Motor neuron (in vitro differentiated cells): ENCODE measurements at regions not wholly inside any gene's neighbourhood (a gene's known extent, or its start where the extent isn't known, plus 50 kb on each side); places are given as distances from the start of the nearest gene placed in this dataset.
A peak's percentile ranks its signal among the peaks of the same experiment; 100 is the strongest.

Source experiments
- ATAC-seq, 8 experiments: fragments of 200-7000 bp; cut with Tn5 transposase; replicated peaks in 6 of 8; 2 replicates each; pipeline ENCODE4 v1.8.0; 2021; ENCODE audit warnings: mild to moderate bottlenecking in 8 of 8, moderate library complexity in 8 of 8
- H3K27ac ChIP-seq, 2 donors: fragments of 250-450 bp; sonication (Bioruptor Pico); 2 replicates each; pipeline ENCODE4 v1.9.0; 2021; ENCODE audit warnings: antibody characterized with exemption in 2 of 2, mild to moderate bottlenecking in 2 of 2, moderate library complexity in 1 of 2
- H3K4me1 ChIP-seq, 2 donors: fragments of 250-450 bp; sonication (Bioruptor Pico); replicated peaks in 1 of 2; 2 replicates each; pipeline ENCODE4 v1.6.1; 2021; ENCODE audit warnings: antibody characterized with exemption in 2 of 2, mild to moderate bottlenecking in 2 of 2, moderate library complexity in 1 of 2
- H3K4me3 ChIP-seq, 5 donors: fragments of 250-450 bp; sonication (Bioruptor Pico); 2 replicates each; pipeline ENCODE4 v1.9.0; 2021; ENCODE audit warnings: antibody characterized with exemption in 5 of 5, mild to moderate bottlenecking in 5 of 5, moderate library complexity in 4 of 5
- WGBS, 10 experiments: fragments of 450-650 bp; shearing (Covaris generic); methylation state at CpG; one replicate each; pipeline ENCODE4 v1.0.0; 2022; 5-methylcytosine and 5-hydroxymethylcytosine counted together
- in situ Hi-C, 9 experiments: fragments of 400-800 bp; cut with MboI; loops; one replicate each; pipeline ENCODE4 v1.15.0; 2021; ENCODE audit warnings: low sequenced_read_pairs in 9 of 9, low pct_unique_long_range_greater_than_20kb in 2 of 9; ENCODE audit not compliant: unreplicated experiment in 9 of 9

DNA sequence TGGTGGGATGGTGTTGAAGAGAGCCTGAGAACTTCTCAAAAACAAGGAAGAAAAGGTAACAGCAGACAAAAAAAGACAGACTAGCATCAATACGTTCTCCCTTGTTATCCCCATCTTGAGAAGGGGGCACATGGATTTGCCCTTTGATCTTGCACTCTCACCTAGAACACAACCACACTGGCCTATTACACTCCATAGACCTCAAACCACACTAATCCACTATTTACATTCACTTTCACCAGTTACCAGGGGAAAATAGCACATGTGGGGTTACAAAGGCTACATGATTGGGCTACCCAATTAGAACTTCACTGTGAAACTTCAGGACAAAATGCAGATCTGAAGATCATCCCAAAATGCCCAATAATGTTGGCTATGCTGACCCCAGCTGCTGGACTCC lies 72.6 kb upstream of the SELENOP start:
- H3K4me3 ChIP-seq, result no peak overlapping the region
- H3K27ac ChIP-seq, result no peak overlapping the region
- in situ Hi-C loops, result loop anchor here in 2 of 9 experiments (25.0 kb wide), 3 partner anchors 97 to 472 kb away; partner anchors contain the start of gene GHR (in 1 of the 2)
- WGBS, 10 experiments, result 0 to 100% (median 83%) methylated on average over 1 of the region's 1 CpG; no CpG with 5 or more reads in 4 of the 10 experiments
- no peaks in the 10 kb centered on the region for H3K4me1 ChIP-seq
- no peak for ATAC-seq

- H3K4me1 ChIP-seq, result peaks cover 0 to 5% of the 10 kb centered on the region in 2 donors
- H3K4me3 ChIP-seq, result no peak overlapping the region
- no peak overlapping the region for H3K27ac ChIP-seq
- 6 to 100% (median 62%) methylated on average over 1 to 5 of the region's 5 CpGs for whole genome bisulfite sequencing, 10 experiments
- in situ Hi-C loops, result loop anchor here in 2 of 9 experiments (25.0 kb wide), 3 partner anchors 94 to 469 kb away; partner anchors contain the start of gene GHR (in 1 of the 2)
- ATAC-seq, result no peak
Measured at GRCh38 chr5:42881416-42882117, 69.9 kb upstream of the SELENOP start.

DNA sequence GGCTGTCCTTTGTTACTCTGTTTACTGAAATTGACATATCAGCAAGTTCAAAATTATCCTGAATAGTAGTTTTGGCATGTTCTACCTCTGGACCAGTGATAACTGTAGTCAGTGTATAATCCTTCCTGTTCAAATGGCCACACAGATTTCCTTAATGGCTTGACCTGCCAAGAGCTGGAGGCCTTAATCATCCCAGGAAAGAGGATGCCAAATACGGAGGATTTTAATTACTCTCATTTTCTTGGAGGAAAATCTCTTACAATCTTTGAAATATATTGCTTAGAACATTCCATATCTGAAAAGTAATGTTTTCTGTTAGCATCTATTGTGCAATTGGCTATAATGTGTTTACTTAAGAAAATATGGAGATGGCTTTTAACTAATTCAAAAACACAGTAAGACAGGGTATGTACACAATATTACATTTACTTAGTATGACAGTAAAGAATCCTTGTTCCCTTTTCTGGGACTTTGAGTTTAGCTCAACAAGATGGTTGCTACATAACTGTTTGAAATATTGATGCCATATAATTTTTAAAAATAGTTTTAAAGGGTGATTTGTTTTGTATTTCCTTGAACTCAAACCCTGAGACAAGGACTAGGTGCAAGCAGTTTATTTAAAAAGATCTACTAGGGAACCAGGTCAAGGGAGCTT lies 68.9 kb upstream of the SELENOP start:
- Histone ChIP-seq H3K4me1 (peaks cover 0 to 7% of the 10 kb centered on the region in 2 donors), H3K27ac (no peak overlapping the region), H3K4me3 (no peak overlapping the region)
- ATAC-seq, result no peak
- in situ Hi-C loops, result loop anchor here in 2 of 9 experiments (25.0 kb wide), 3 partner anchors 93 to 468 kb away; partner anchors contain the start of gene GHR (in 1 of the 2)
- 0 to 88% (median 48%) methylated on average over 1 of the region's 1 CpG; no CpG with 5 or more reads in 4 of the 10 experiments for WGBS, 10 experiments

- in situ Hi-C loops, result loop anchor here in 2 of 9 experiments (25.0 kb wide), 3 partner anchors 92 to 467 kb away; partner anchors contain the start of gene GHR (in 1 of the 2)
- Histone ChIP-seq H3K4me3 (no peak overlapping the region), H3K27ac (no peak overlapping the region), H3K4me1 (peaks cover 0 to 7% of the 10 kb centered on the region in 2 donors)
- ATAC-seq, result peak in 3 of 8 experiments; percentile 46 to 69 (median 47)
- WGBS, 10 experiments, result 0 to 77% (median 54%) methylated on average over 1 to 2 of the region's 2 CpGs; no CpG with 5 or more reads in 5 of the 10 experiments
Measured at GRCh38 chr5:42879291-42879690, 67.6 kb upstream of the SELENOP start.

DNA sequence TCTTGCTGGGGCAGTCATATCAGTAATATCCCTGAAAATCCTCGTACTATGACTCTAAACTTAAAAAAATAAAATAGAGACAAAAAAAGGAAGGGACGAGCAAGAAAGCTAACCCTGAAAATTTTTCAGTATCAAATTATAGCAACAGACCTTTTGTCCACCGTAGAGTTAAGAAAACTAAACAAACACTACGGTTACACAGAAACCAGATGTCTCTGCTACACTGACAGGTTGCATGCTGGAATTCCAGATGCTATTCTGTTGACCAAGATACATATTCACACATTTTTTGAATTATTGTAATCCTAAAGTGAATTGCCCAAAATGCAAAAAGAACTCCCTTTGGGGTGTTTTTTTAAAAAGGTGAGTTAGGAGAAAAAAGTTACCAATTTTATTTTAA lies 66.9 kb upstream of the SELENOP start:
- in situ Hi-C loops, result loop anchor here in 2 of 9 experiments (25.0 kb wide), 3 partner anchors 91 to 466 kb away; partner anchors contain the start of gene GHR (in 1 of the 2)
- H3K4me1 ChIP-seq, result peaks cover 0 to 7% of the 10 kb centered on the region in 2 donors
- H3K4me3 ChIP-seq, result no peak overlapping the region
- ATAC-seq, result peak in 1 of 8 experiments; percentile 50
- H3K27ac ChIP-seq, result no peak overlapping the region
- WGBS, 10 experiments, result 22 to 86% (median 74%) methylated on average over 1 to 4 of the region's 4 CpGs; no CpG with 5 or more reads in 1 of the 10 experiments

GRCh38 chr5:42878041-42878440 lies 66.3 kb upstream of the SELENOP start:
- no peak for ATAC-seq
- Histone ChIP-seq H3K27ac (no peak overlapping the region), H3K4me3 (no peak overlapping the region), H3K4me1 (peaks cover 0 to 7% of the 10 kb centered on the region in 2 donors)
- in situ Hi-C loops, result loop anchor here in 2 of 9 experiments (25.0 kb wide), 3 partner anchors 91 to 466 kb away; partner anchors contain the start of gene GHR (in 1 of the 2)

DNA sequence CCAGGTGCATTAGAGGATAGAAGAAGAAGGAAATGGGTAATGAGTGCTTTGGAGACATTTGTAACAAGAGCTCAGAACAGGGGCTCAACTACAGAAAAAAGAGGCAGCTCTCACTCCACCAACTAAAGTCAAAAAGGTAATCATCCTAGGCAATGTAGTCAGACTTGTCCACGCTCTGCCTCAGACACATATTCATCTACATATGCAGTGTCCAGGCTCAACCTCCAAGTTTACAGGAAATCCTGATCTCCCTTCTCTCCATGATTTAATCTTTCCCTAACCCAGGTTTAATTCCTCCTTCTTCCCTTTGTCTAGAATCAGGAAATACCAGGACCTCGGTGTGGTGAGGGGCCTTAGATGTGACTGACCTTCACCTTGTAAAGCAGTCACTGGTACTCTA lies 65.7 kb upstream of the SELENOP start:
- H3K27ac ChIP-seq, result no peak overlapping the region
- no peak overlapping the region for H3K4me3 ChIP-seq
- ATAC-seq, result peak in 3 of 8 experiments; percentile 42 to 69 (median 57)
- peaks cover 0 to 7% of the 10 kb centered on the region in 2 donors for H3K4me1 ChIP-seq
- in situ Hi-C loops, result loop anchor here in 2 of 9 experiments (25.0 kb wide), 3 partner anchors 90 to 465 kb away; partner anchors contain the start of gene GHR (in 1 of the 2)
- 14 to 86% (median 76%) methylated on average over 1 to 2 of the region's 2 CpGs; no CpG with 5 or more reads in 6 of the 10 experiments for WGBS, 10 experiments

GRCh38 chr5:42876375-42876844 lies 64.7 kb upstream of the SELENOP start:
- in situ Hi-C loops, result loop anchor here in 2 of 9 experiments (25.0 kb wide), 3 partner anchors 89 to 464 kb away; partner anchors contain the start of gene GHR (in 1 of the 2)
- 35 to 85% (median 75%) methylated on average over 1 to 4 of the region's 4 CpGs; no CpG with 5 or more reads in 1 of the 10 experiments for whole genome bisulfite sequencing, 10 experiments
- Histone ChIP-seq H3K4me3 (no peak overlapping the region), H3K27ac (no peak overlapping the region), H3K4me1 (peaks cover 0 to 7% of the 10 kb centered on the region in 2 donors)
- peak in 2 of 8 experiments; percentile 61 to 74 for ATAC-seq

- H3K4me1 ChIP-seq, result peaks cover 0 to 7% of the 10 kb centered on the region in 2 donors
- H3K4me3 ChIP-seq, result no peak overlapping the region
- in situ Hi-C loops, result loop anchor here in 2 of 9 experiments (25.0 kb wide), 3 partner anchors 89 to 464 kb away; partner anchors contain the start of gene GHR (in 1 of the 2)
- WGBS, 10 experiments, result 57 to 100% (median 88%) methylated on average over 1 of the region's 1 CpG; no CpG with 5 or more reads in 5 of the 10 experiments
- no peak overlapping the region for H3K27ac ChIP-seq
- no peak for ATAC-seq
Measured at GRCh38 chr5:42875785-42876374, 64.2 kb upstream of the SELENOP start.

GRCh38 chr5:42875211-42875610 lies 63.5 kb upstream of the SELENOP start:
- Histone ChIP-seq H3K4me3 (no peak overlapping the region), H3K27ac (no peak overlapping the region), H3K4me1 (peaks cover 0 to 7% of the 10 kb centered on the region in 2 donors)
- no peak for ATAC-seq
- in situ Hi-C loops, result loop anchor here in 2 of 9 experiments (25.0 kb wide), 3 partner anchors 88 to 463 kb away; partner anchors contain the start of gene GHR (in 1 of the 2)

- Histone ChIP-seq H3K4me1 (peaks cover 0 to 7% of the 10 kb centered on the region in 2 donors), H3K4me3 (no peak overlapping the region), H3K27ac (no peak overlapping the region)
- in situ Hi-C loops, result loop anchor here in 2 of 9 experiments (25.0 kb wide), 3 partner anchors 87 to 462 kb away; partner anchors contain the start of gene GHR (in 1 of the 2)
- no peak for ATAC-seq
- WGBS, 10 experiments, result 0 to 92% (median 73%) methylated on average over 1 to 2 of the region's 2 CpGs; no CpG with 5 or more reads in 1 of the 10 experiments
Measured at GRCh38 chr5:42874621-42875198, 63.0 kb upstream of the SELENOP start.

GRCh38 chr5:42872865-42873264 lies 61.2 kb upstream of the SELENOP start:
- WGBS, 10 experiments, result 39 to 67% (median 43%) methylated on average over 1 to 3 of the region's 3 CpGs; no CpG with 5 or more reads in 5 of the 10 experiments
- no peak overlapping the region for H3K27ac ChIP-seq
- in situ Hi-C loops, result no loop called here
- ATAC-seq, result no peak
- peaks cover 0 to 7% of the 10 kb centered on the region in 2 donors for H3K4me1 ChIP-seq
- H3K4me3 ChIP-seq, result no peak overlapping the region
